ENCODE measurements at regions not wholly inside any gene's neighbourhood (a gene's known extent, or its start where the extent isn't known, plus 50 kb on each side); places are given as distances from the start of the nearest gene placed in this dataset.

DNA sequence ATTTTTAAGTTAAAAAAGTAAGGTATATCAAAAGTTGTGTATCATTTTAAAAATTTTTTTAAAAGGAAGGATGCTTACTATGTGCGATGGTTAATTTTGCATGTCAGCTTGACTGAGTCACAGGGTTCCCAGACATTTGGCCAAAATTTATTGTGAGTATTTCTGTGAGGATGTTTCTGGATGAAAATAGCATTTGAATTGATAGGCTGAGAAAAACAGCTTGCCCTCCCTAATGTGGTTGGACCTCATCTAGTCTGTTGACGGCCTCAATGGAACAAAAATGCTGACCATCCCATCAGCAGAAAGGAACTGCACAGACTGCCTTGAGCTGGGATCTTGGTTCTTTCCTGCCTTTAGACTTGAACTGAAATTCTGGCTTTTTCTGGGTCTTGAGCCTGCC, 724.5 kb downstream of the NCAM2 start:
- no peak overlapping the region for H3K4me3 ChIP-seq (replicated peaks; ENCODE audit: low read depth, low read length)
- DNase-seq (ENCODE audit: extremely low read depth, insufficient read length): no peak
- no peaks in the 10 kb centered on the region for H3K27me3 ChIP-seq (replicated peaks; ENCODE audit: control insufficient read depth, insufficient read depth, low read length)
- no peaks in the 10 kb centered on the region for H3K36me3 ChIP-seq (ENCODE audit: control insufficient read depth, insufficient read depth, low read length)
- TF ChIP-seq, protein P1, sequence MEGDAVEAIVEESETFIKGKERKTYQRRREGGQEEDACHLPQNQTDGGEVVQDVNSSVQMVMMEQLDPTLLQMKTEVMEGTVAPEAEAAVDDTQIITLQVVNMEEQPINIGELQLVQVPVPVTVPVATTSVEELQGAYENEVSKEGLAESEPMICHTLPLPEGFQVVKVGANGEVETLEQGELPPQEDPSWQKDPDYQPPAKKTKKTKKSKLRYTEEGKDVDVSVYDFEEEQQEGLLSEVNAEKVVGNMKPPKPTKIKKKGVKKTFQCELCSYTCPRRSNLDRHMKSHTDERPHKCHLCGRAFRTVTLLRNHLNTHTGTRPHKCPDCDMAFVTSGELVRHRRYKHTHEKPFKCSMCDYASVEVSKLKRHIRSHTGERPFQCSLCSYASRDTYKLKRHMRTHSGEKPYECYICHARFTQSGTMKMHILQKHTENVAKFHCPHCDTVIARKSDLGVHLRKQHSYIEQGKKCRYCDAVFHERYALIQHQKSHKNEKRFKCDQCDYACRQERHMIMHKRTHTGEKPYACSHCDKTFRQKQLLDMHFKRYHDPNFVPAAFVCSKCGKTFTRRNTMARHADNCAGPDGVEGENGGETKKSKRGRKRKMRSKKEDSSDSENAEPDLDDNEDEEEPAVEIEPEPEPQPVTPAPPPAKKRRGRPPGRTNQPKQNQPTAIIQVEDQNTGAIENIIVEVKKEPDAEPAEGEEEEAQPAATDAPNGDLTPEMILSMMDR (IDR thresholded peaks at IDR 0.05; ENCODE audit: insufficient read depth, low read length, poor library complexity, severe bottlenecking): no peak

GRCh38 chr21:21730512-21730911, 732.3 kb downstream of the NCAM2 start:
- Histone ChIP-seq H3K27me3 (replicated peaks; ENCODE audit: control insufficient read depth, insufficient read depth, low read length) (no peaks in the 10 kb centered on the region), H3K36me3 (ENCODE audit: control insufficient read depth, insufficient read depth, low read length) (no peaks in the 10 kb centered on the region), H3K4me3 (replicated peaks; ENCODE audit: low read depth, low read length) (no peak overlapping the region)
- TF ChIP-seq, protein P1 (IDR thresholded peaks at IDR 0.05; ENCODE audit: insufficient read depth, low read length, poor library complexity, severe bottlenecking): no peak
- DNase-seq (ENCODE audit: extremely low read depth, insufficient read length): no peak

DNA sequence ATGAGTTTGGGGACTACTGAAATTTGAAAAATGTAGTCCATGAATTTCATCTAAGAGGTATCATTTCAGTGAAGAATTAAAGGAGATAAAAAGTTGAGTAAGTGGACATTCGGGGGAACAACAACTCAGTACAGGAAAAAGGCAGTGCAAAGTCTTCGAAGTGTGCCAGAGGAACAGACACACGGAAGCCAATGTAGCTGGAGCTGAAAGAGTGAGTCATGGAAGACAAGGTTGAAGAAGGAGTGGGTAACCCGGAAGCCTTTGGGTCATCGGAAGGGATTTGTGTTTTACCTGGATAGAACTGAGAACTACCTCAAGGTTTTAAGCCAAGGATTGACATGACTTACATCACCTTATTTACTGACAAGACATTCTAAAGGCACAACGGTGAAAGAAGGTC, 733.4 kb downstream of the NCAM2 start:
- H3K4me3 ChIP-seq (replicated peaks; ENCODE audit: low read depth, low read length): no peak overlapping the region
- DNase-seq (ENCODE audit: extremely low read depth, insufficient read length): no peak
- TF ChIP-seq, protein P1 (IDR thresholded peaks at IDR 0.05; ENCODE audit: insufficient read depth, low read length, poor library complexity, severe bottlenecking): no peak
- no peaks in the 10 kb centered on the region for H3K36me3 ChIP-seq (ENCODE audit: control insufficient read depth, insufficient read depth, low read length)
- no peaks in the 10 kb centered on the region for H3K27me3 ChIP-seq (replicated peaks; ENCODE audit: control insufficient read depth, insufficient read depth, low read length)

DNA sequence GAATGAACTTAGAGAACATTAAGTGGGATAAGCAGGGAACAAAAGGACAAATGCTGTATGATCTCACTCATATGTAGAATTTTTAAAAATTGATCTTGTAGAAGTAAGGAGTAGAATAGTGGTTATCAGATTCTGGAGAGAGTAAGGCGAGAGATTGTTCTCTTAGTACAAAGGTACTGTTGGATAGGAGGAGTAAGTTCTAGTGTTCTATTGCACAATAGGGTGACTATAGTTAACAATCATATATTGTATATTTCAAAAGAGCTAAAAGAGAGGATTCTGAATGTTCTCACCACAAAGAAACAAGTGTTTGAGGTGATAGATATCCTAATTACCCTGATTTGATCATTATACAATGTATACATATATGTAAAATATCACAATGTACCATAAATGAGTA, 735.9 kb downstream of the NCAM2 start:
- Histone ChIP-seq H3K36me3 (ENCODE audit: control insufficient read depth, insufficient read depth, low read length) (no peaks in the 10 kb centered on the region), H3K4me3 (replicated peaks; ENCODE audit: low read depth, low read length) (no peak overlapping the region), H3K27me3 (replicated peaks; ENCODE audit: control insufficient read depth, insufficient read depth, low read length) (no peaks in the 10 kb centered on the region)
- no peak for DNase-seq (ENCODE audit: extremely low read depth, insufficient read length)
- TF ChIP-seq, protein P1 (IDR thresholded peaks at IDR 0.05; ENCODE audit: insufficient read depth, low read length, poor library complexity, severe bottlenecking): no peak

GRCh38 chr21:21737186-21737585, 739.0 kb downstream of the NCAM2 start:
- DNase-seq (ENCODE audit: extremely low read depth, insufficient read length): no peak
- TF ChIP-seq, protein P1 (IDR thresholded peaks at IDR 0.05; ENCODE audit: insufficient read depth, low read length, poor library complexity, severe bottlenecking): no peak
- Histone ChIP-seq H3K4me3 (replicated peaks; ENCODE audit: low read depth, low read length) (no peak overlapping the region), H3K36me3 (ENCODE audit: control insufficient read depth, insufficient read depth, low read length) (no peaks in the 10 kb centered on the region), H3K27me3 (replicated peaks; ENCODE audit: control insufficient read depth, insufficient read depth, low read length) (no peaks in the 10 kb centered on the region)

- DNase-seq (ENCODE audit: extremely low read depth, insufficient read length): no peak
- no peak overlapping the region for H3K4me3 ChIP-seq (replicated peaks; ENCODE audit: low read depth, low read length)
- H3K36me3 ChIP-seq (ENCODE audit: control insufficient read depth, insufficient read depth, low read length): no peaks in the 10 kb centered on the region
- TF ChIP-seq, protein P1 (IDR thresholded peaks at IDR 0.05; ENCODE audit: insufficient read depth, low read length, poor library complexity, severe bottlenecking): no peak
- no peaks in the 10 kb centered on the region for H3K27me3 ChIP-seq (replicated peaks; ENCODE audit: control insufficient read depth, insufficient read depth, low read length)
Measured at GRCh38 chr21:21740207-21740606, 742.0 kb downstream of the NCAM2 start.
